Retina (tissue), 1 donor: ENCODE measurements at regions not wholly inside any gene's neighbourhood (a gene's known extent, or its start where the extent isn't known, plus 50 kb on each side); places are given as distances from the start of the nearest gene placed in this dataset.
"Not testable (repeated sequence)": the region's sequence is repeated elsewhere in the genome, so short reads cannot be mapped to it uniquely, and the experiment has no call there.

Source experiments
- DNase-seq: peaks from one replicate; pipeline ENCODE4 v3.0.0-alpha.2; 2016

DNA sequence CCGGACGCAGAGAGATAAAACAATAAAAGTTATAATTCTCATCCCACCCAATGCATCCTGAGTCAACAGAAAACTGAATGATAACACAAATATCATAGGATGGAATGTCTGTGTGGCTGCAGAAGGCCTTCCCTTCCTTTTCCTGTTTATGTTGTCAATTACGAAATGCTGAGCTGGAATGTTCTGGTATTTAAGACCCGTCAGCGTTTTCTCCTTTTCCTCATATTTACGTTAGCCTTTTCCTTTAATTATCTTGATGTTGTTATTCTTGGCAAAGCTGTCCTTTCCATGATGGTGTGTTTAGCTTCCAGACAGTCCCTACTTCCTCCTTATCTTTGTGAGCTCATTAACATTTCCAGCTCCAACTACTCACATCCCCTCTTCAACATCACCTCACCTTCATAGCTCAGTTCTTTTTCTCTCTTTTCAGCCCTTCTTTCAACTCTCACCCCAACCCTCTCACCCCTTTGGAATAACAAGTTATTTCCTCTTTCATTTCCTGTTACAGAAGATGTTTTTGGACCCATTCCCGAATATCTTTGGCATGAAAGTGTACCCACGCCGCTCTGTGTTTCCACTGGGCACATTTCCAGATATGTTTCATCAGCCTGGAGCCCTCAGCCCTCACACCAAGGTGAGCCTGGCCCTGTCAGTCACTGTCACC, 221.6 kb downstream of the NR2F1-AS1 start:
- DNase-seq, result no peak

- DNase-seq, result no peak
These were observed 222.8 kb downstream of the NR2F1-AS1 start for GRCh38 chr5:93358176-93358575.

- no peak for DNase-seq
These were observed 223.3 kb downstream of the NR2F1-AS1 start for GRCh38 chr5:93357686-93358085.

DNA sequence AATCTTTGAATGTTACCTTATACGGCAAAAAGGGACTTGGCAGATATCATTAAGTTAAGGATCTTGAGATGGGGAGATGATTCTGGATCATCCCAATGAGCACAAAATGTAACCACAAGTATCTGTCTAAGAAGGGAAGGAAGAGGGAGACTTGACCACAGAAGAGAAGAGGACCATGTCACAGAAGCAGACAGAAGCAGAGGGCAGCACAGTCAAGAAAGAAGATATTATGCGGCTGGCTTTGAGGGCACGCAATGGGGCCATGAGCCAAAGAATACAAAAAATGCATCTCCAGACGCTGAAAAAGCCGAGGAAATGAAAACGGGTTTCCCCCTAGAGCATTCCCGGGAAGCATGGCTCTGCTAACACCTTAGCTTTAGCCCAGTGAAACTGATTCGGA, 225.3 kb downstream of the NR2F1-AS1 start:
- DNase-seq, result no peak

DNA sequence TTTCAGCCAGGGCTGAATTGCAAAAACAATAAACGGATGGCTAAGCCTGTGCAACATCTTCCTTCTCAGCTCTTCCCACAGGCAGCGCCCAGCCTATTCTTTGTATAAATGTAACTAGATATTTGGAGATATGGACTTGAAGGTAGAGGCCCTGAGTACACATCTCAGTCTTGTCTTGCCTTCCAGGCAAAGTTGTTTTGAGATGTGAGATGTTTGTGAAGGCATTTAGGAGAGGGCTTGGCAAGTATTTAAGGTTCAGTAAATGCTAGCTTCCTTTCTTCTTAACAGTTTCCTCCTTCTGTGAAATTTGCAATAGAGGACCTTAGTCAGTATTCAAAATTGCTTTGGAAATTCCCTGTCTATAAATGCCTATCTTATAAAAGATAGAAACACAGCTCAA, 228.8 kb downstream of the NR2F1-AS1 start:
- no peak for DNase-seq

- no peak for DNase-seq
These were observed 231.4 kb downstream of the NR2F1-AS1 start for GRCh38 chr5:93349613-93350012.

DNA sequence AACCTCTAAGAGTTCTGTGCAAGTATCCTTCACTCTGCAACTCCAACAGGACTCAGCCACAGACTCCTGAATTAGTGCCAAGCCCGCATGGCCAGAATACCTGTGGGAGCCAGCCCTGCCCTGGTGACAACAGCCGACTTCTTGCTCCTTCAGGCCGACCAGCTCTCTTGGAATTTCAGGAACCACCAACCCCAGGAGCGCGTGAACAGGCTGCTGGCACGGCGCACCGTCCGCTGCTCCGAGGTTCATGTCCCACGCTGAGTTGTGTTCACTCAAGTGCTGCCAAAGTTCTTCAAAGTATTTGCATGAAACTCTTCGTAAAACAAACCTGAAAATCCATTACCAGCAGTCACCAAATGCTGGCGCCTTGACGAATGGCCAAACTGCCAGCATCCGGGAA, 232.8 kb downstream of the NR2F1-AS1 start:
- DNase-seq, result no peak

DNA sequence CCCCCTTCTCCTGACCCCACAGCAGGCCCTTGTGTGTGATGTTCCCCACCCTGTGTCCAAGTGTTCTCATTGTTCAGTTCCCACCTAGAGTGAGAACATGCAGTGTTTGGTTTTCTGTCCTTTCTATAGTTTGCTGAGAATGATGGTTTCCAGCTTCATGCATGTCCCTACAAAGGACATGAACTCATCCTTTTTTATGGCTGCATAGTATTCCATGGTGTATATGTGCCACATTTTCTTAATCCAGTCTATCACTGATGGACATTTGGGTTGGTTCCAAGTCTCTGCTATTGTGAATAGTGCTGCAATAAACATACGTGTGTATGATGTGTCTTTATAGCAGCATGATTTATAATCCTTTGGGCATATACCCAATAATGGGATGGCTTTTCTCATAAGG, 234.2 kb downstream of the NR2F1-AS1 start:
- DNase-seq, result not testable (repeated sequence)

DNA sequence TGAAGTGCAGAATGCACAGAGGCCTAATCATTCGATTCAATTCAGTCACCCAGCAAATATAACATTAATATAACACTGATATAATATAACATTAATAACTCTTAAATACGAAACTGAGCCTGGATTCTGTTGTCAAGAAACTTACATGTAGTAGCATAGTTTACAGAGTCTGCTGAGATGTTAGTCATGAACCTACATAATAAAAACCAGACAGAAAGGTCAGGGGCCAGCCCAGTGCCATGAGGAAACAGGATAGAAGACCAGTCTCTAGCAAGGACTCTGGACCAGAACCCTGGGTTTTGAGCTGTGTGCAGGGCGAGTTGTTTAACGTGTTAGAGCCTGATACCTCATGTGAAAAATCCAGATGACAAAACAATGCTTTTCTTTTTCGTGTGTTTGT, 234.7 kb downstream of the NR2F1-AS1 start:
- no peak for DNase-seq

DNA sequence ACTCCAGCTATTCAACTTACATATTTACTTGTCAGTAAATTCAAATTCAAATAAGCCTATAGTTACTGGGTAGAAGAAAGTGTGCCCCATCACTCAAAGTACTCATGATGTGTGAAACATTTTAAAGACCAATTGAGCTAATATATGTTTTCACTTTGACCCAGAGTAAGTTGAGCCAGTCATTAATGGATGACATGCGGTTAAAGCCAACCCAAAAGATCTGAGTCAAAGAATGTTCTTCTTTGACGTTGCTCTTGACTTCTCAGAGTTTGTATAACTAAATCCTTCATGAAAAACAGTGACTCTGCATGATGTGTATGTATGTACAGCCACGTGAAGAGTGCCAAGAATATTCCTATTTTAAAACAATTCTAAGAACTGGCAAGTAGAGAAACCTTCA, 237.4 kb downstream of the NR2F1-AS1 start:
- DNase-seq, result no peak

DNA sequence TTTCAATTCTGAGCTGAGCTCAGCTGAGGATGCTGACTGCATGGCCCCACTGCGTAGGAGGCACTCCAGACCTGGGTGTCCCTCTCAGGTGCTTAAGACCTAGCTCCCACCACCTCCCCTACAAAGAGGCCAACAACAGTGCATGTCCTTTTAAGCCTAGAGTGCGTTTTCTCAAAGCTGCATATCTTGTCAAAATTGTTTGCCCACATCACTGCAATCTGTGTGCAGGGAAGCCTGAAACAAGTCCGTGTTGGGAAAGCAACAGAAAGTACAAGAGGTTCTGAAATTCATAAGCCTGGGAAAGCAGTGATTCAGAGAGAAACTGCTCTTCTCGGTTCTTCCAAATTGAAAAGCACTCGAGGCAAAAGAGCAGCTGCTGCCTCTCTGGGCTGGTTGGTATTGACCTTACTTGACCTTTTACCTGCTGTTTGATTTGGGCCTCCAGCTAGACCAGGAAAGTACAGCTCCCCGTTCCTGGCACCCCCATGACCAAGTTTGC, 238.4 kb downstream of the NR2F1-AS1 start:
- peak; percentile 15 for DNase-seq

DNA sequence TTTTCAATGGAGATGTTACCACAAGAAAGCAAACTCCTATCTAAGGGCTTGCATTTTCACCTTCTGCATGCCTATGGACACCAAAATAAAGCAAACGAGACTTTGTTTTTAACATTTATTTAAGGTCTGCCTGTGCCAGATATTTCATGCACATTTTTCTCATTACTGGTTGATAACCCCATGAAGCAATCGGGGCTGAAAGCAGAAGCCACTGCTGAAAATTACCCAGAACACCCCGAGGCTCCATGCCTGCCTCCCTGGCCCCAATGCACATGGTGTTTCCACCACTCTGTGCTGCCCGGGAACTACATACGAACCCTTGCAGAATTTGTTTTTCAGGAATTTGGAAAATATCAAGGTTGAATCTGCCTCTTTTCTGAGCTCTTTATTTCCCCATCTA, 240.1 kb downstream of the NR2F1-AS1 start:
- no peak for DNase-seq

- no peak for DNase-seq
These were observed 243.9 kb downstream of the NR2F1-AS1 start for GRCh38 chr5:93337138-93337537.

DNA sequence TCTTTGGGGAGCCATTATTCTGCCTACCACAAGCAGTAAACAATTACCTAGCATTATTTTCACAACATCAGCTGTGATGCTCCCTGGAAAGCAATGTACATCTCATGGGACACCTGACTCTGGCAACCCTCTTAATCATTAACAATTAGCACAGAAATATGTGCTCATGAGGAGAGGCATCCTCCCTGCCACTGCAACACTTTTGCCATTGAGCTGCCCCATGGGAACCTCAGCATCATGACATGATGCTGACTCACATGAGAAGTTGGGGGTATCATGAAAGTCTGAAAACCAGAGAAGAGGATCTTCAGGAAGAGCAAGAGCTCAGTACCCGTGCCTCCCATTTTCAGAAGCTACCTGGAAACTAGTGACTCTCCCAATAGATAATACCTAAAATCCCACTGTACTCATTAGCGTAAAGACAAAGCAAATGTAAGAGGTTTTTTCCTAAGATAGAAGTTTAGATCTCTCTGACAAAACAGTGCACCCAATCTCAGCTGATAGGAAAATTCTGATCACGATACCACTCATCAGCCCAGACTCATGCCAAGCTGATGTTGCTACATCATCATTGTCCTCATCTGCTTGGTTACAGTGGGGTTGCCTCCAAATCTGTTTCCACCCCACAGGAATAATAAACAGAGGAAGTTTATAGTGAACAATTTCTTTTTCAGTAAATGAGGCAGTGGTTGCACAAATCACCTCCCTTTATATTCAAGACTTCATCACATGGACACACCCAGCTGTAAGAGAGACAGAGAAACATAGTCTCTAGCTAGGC, 244.5 kb downstream of the NR2F1-AS1 start:
- no peak for DNase-seq

DNA sequence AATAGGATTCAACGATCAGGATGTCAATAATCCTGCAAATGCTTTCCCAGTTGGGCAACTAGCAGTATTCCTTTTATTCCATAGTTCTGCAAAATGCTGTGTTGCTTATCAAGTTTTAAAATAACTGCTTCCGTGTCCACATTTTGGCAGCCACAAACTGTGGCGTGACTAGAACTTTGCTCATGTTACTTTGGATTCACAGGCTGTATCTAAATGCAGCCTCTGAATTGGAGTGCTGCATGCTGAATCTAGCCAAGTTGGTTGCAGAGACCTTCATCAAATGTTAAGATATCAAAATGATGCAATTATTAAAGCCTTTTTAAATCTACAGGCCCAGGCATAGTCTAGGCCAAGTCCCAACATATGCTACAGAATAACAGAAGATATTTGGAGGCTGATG, 249.2 kb downstream of the NR2F1-AS1 start:
- DNase-seq, result no peak

GRCh38 chr5:93331241-93331640, 249.8 kb downstream of the NR2F1-AS1 start:
- DNase-seq, result no peak

DNA sequence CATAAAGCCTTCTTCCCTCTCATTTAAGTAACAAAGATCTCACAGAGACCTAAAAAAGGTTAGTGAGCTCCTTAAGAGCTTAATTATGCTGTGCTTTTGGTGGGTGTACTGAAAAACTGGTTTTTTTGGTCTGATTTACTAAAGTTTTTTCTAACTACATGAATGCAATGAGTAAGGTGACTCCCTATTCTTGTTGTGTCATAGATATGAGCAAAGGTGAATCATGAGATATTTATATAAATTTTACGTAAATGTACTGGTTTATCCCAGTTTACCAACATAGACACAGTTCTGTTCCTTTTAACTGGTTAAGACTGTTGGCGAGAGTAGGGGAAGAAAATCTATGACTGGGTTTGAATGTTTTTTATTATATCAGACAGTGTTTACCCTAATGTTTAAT, 250.5 kb downstream of the NR2F1-AS1 start:
- no peak for DNase-seq

- DNase-seq, result no peak
These were observed 251.3 kb downstream of the NR2F1-AS1 start for GRCh38 chr5:93329756-93330155.

- DNase-seq, result no peak
These were observed 252.2 kb downstream of the NR2F1-AS1 start for GRCh38 chr5:93328833-93329232.

- no peak for DNase-seq
These were observed 253.4 kb downstream of the NR2F1-AS1 start for GRCh38 chr5:93327605-93328004.

DNA sequence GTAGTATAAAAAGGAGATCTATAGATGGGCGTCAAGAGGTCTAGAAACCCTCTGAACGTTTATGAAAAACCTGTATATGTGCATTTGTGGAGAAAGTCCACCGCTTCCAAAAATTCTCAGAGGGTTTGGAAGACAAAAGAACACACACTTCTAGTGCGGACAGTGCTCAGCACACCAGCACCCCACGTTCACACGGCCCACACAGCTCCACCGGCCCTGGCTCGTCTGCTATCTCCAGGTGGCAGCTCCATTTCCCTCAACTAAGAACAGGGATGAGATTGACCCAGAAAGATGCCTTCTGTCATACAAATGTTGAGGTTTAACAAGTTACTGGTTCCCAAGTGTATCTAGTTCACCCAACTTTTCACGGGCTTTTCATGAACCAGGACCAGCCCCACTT, 255.1 kb downstream of the NR2F1-AS1 start:
- DNase-seq, result no peak

GRCh38 chr5:93322974-93323860, 257.8 kb downstream of the NR2F1-AS1 start:
- DNase-seq, result no peak

DNA sequence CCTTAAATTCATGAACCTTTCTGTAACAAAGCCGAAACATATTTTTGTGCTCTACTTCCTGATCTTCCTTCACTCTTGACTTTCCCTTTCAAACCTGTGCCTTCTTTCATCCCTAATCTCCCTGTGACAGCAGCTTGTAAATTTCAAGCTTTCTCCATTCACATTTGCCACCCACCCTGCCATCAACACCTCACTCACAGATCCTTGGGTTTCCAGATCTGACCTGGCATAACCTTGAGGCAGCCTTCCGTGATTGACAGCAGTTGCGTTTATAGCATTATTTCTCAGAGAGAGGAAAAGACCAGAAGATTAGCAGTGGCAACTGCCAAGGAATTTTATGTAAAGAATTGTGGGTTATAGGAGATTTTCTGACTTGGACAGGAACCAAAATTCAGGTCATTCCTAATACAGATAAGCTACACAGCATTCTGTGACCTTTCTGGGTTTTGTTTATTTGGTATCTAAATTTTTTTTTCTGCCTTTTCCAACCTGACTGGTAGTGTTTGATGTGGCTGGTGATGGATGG, 260.0 kb downstream of the NR2F1-AS1 start:
- no peak for DNase-seq
